Testis (tissue), 2 donors: ENCODE measurements at regions not wholly inside any gene's neighbourhood (a gene's known extent, or its start where the extent isn't known, plus 50 kb on each side); places are given as distances from the start of the nearest gene placed in this dataset.

Source experiments
- CTCF ChIP-seq, 3 experiments: fragments of 450-650 bp in 2 of 3; fragments of 200-600 bp in 1 of 3; sonication (generic) in 1 of 3; IDR thresholded peaks; one replicate each; pipeline ENCODE4 v1.5.1; 2016 to 2019; ENCODE audit warnings: antibody characterized with exemption in 3 of 3, mild to moderate bottlenecking in 2 of 3, moderate library complexity in 1 of 3
- POLR2A ChIP-seq: fragments of 450-650 bp; IDR thresholded peaks from one replicate; pipeline ENCODE4 v1.6.1; 2017; ENCODE audit warnings: antibody characterized with exemption, mild to moderate bottlenecking, moderate library complexity

- TF ChIP-seq CTCF (IDR thresholded peaks at IDR 0.05) (no peak), POLR2A (no peak)
These were observed 88.3 kb upstream of the MSX1 start for GRCh38 chr4:4771160-4771559.
